ENCODE measurements at regions not wholly inside any gene's neighbourhood (a gene's known extent, or its start where the extent isn't known, plus 50 kb on each side); places are given as distances from the start of the nearest gene placed in this dataset.

DNA sequence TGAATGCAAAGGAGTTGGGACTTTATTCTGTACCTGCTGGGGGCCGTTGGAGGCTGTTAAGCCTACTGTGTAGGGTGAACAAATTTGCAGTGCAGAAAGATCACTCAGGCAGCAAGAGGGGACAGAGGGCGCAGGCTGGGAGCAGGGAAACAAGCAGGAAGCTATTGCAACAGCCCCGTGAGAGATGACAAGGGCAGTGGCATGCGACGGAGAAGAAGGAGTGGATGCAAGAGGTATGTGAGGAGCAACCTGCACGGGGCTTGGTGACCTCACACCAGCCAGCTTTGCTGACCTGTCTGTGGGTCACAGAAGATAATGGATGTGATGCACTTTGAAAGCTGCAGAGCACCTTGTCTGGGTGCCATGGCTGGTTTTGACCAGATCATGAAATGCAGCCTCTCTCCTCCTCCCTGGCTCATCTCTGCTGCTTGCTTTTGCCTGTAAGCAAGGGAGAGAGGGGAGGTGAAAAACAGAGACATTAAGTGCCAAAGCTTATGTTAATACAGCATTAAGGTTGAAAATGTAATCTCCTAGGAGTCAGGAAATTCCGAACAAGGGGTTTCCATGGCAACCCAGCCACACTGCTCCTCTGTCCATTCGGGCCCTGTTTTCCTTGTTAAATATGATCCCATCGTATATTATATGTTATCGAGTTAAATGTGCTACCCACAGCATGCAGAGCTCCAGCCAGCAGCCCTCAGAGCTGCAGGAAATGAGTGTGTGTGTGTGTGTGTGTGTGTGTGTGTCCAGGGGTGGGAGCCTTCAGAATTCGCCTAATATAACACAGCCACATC is 314.3 kb upstream of the ZMIZ1 start:
- DNase-seq: no peak

- DNase-seq: no peak
These were observed 313.6 kb upstream of the ZMIZ1 start for GRCh38 chr10:78755063-78755701.

- no peak for DNase-seq
These were observed 312.8 kb upstream of the ZMIZ1 start for GRCh38 chr10:78755877-78756455.

- DNase-seq: peak; percentile 69
These were observed 312.0 kb upstream of the ZMIZ1 start for GRCh38 chr10:78756604-78757343.

GRCh38 chr10:78757344-78757925 is 311.3 kb upstream of the ZMIZ1 start:
- no peak for DNase-seq

DNA sequence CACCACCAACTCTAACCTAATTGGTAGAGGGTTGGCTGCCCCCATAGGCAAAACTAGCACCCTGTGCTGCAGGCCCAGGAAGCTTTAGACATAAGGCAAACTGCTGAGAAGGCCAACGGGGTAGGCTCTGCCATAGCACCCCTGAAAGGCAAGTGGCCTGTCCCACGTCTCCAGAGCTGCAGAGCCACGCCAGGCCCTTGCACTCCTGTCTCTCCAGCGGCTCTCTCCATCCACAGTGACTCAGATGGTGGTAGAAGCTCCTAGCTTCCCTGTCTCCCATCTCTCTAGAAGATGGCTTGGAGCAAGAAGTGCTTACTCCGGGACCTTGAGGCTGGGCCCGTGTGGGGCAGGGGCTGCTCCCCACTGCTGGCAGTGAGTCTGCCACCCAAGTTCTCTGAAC is 310.6 kb upstream of the ZMIZ1 start:
- DNase-seq: no peak

- no peak for DNase-seq
These were observed 309.2 kb upstream of the ZMIZ1 start for GRCh38 chr10:78759456-78760120.

DNA sequence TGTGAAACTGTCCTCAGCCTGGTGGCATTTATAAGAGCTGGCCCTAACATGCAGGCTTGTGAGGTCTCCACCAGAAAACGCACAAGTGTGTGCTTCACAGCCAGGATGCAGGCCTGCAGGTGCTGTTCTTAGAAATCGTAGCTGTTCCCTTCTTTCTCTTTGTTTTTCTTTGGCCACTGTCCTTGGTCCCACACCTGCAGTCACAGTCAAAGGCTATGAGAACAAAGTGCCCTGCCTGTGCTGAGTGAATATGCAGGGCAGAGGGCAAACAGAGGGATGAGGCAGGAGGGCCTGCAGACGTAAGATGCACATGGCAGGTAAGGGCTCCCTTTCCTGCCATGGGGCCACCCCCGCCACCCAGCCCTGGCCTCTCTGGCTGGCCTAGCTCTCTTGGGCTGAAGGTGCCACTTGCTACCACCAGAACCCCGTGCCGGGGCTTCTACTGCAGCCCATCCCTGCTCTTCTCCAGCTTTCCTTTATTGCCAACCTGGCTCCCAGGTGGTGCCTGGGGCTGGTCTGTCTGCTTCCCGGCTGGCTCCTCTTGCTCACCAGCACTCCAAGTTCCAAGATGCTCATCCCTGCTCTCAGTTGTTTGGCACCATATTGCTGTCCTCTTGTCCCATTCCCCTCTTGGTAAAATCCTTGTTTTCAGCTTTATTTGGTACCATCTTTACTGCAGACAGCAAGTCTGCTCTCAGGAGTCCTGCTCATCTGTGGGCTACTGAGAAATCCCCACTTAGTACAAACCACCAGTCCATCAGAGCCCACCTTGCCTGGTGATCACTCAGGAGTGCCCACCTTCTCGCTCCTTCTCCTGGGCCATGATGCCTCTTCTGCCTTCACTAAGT is 308.1 kb upstream of the ZMIZ1 start:
- DNase-seq: no peak

DNA sequence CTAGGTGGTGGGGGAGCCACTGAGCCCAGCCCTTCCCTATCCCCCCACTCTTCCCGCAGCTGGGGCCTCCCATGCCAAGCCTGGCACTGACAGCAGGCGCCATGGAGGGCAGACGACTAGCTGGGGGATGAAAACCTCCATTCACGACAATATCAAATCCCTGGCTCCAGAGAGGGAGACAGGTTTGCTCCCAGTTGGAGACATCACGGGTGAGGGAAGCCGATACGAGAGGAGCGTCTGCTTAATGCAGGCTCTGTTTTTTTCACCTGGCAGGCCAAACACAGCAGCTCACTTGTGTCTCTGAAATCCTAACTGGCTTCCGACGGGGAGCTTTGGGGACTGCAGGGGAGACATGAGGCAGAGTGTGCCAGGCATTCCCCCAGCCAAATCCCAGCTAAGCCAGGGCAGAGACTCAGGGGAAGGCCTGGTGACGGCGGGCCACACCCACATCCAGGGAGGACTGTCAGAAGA is 307.4 kb upstream of the ZMIZ1 start:
- DNase-seq: no peak

DNA sequence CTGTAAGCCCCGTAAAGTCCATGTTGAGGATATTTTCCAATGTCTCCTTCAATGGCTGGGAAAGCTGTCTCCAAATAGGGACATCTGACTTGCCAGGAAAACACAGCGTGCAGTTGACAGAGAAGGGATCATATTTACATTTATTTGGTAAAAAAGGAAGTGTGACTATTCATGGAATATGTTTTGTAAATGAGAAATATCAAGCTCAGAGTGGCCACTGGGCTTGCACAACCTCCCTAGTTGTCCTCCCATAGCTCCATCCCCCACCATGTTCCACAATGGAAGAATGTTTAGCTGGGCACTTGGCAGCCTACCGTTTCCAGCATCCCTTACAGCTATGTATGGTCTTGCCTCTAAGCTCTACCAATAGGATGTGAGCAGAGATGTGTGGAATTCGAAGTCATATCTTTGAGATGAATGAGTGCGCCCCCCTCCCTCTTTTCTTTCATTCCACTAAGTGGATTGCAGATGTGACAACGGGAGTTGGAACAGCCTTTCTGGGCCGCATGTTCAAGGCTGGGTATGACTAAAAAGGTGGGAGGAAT is 306.6 kb upstream of the ZMIZ1 start:
- DNase-seq: no peak

DNA sequence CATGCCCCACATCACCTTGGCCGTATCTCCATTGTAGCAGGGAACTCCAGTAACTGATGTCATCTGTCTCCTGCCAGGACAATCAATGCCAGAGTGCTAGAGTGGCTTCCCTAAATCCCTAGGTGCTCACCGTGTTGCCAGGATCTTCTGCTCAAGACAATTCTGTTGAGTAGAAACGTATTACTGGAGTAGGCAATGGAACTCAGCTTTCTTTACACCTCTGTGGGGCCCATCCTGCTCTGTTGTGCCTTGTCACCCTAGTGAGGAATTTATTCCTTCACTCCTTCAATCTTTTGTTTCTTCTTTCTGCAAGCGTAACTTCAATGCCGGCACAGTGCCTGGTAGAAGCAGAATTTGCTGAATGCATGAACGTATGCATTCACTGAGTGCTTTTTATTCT is 305.5 kb upstream of the ZMIZ1 start:
- no peak for DNase-seq

- DNase-seq: peak; percentile 25
These were observed 304.9 kb upstream of the ZMIZ1 start for GRCh38 chr10:78763651-78764395.

DNA sequence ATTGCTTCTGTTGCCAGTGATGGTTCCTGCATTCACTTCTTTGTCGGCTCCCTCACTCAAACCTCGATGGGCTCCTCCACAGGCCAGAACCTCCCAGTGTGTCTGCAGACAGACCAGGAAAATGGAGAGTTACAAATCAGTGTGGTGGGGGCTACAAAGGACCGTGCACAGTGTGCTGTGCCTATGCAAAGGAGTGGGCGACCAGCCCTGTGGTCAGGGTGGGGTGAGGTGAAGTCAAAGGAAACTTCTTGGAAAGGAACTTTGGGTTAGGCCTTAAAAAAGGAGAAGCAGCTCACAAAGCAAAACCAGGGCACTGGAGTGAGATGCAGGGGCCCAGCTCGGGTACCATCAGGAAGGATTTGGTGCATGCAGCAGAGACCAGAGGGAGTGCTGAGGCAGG is 304.3 kb upstream of the ZMIZ1 start:
- no peak for DNase-seq

- DNase-seq: no peak
These were observed 303.8 kb upstream of the ZMIZ1 start for GRCh38 chr10:78764846-78765430.

GRCh38 chr10:78765726-78766335 is 302.9 kb upstream of the ZMIZ1 start:
- DNase-seq: no peak

- no peak for DNase-seq
These were observed 302.2 kb upstream of the ZMIZ1 start for GRCh38 chr10:78766603-78767002.

GRCh38 chr10:78768041-78768835 is 300.5 kb upstream of the ZMIZ1 start:
- DNase-seq: no peak

DNA sequence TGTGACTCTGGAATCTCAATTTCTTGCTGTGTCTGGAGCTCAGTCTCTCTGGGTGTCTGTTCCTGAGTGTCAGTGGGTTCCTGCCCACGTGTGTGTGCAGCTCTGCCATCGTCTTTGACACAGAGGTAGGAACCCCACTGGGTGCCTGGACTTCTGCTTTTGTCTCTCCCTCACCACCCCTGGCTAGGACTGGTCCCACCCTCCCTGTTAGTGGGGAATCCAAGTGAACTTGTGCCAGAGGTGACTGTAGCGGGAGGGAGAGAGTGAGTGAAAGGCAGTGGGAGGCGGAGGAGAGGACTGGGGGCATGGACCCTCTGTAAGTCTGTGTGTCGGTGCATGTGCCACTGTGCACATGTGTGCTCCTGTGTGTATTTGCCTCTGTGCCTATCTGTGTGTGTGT is 299.9 kb upstream of the ZMIZ1 start:
- no peak for DNase-seq

DNA sequence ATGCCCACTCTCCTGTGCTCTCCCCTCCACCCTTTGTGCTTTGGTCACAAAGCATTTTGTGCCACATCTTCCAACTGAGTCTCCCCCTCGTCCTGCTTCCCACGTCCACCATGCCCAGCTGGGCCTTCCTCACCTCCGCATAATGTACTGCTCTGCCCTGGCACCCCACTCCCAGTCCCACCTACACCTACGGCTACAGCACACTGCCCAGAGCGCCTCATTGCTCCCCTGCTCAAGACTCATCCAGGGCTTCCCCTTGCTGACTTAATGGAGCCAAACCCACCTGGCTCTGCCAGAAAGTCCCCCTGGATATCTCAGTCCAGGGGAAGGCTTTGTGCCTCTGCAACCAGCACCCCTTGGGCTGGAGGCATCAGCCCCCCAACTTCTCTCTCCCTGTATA is 299.2 kb upstream of the ZMIZ1 start:
- no peak for DNase-seq
